ENCODE measurements at regions not wholly inside any gene's neighbourhood (a gene's known extent, or its start where the extent isn't known, plus 50 kb on each side); places are given as distances from the start of the nearest gene placed in this dataset.
"Not testable (repeated sequence)": the region's sequence is repeated elsewhere in the genome, so short reads cannot be mapped to it uniquely, and the experiment has no call there.

GRCh38 chr6:23853566-23854133 is 272.4 kb upstream of the NRSN1 start:
- TF ChIP-seq CTCF, POLR2A (IDR thresholded peaks at IDR 0.05): not testable (repeated sequence)

All from right lobe of liver (tissue), 4 donors.